Peyer's patch (tissue), 4 donors: ENCODE measurements at regions not wholly inside any gene's neighbourhood (a gene's known extent, or its start where the extent isn't known, plus 50 kb on each side); places are given as distances from the start of the nearest gene placed in this dataset.

Experiments
- CTCF ChIP-seq, 6 experiments: fragments of 450-650 bp in 4 of 6; fragments of 200-600 bp in 2 of 6; sonication (generic) in 1 of 6; IDR thresholded peaks; one replicate each; pipeline ENCODE4 v1.5.1; 2017 to 2019; ENCODE audit warnings: antibody characterized with exemption in 6 of 6, mild to moderate bottlenecking in 3 of 6, moderate library complexity in 1 of 6
- POLR2A ChIP-seq, 2 donors: fragments of 450-650 bp; IDR thresholded peaks; one replicate each; pipeline ENCODE4 v1.5.1; 2017; ENCODE audit warnings: antibody characterized with exemption in 2 of 2, mild to moderate bottlenecking in 2 of 2, moderate library complexity in 2 of 2

GRCh38 chr1:21350202-21350885, 60.1 kb upstream of the ECE1 start:
- no peak for TF ChIP-seq CTCF (IDR thresholded peaks at IDR 0.05)
- no peak for TF ChIP-seq POLR2A (IDR thresholded peaks at IDR 0.05)
